Gastroesophageal sphincter (tissue), 4 donors: ENCODE measurements at regions not wholly inside any gene's neighbourhood (a gene's known extent, or its start where the extent isn't known, plus 50 kb on each side); places are given as distances from the start of the nearest gene placed in this dataset.

ENCODE experiments used
- ATAC-seq: fragments of 150-250 bp; one replicate; pipeline ENCODE4 v1.9.1; 2016; ENCODE audit warnings: mild to moderate bottlenecking, moderate library complexity
- H3K27ac ChIP-seq, 4 donors: fragments of 200-600 bp; sonication (generic) in 3 of 4; 1 replicate in 3 of 4; 2 replicates in 1 of 4; pipeline ENCODE4 v1.5.1; 2016 to 2019
- H3K27me3 ChIP-seq: fragments of 200-600 bp; sonication (generic); one replicate; pipeline ENCODE4 v1.5.1; 2019
- H3K36me3 ChIP-seq, 2 donors: fragments of 200-600 bp; sonication (generic); one replicate each; pipeline ENCODE4 v1.5.1; 2019; ENCODE audit warnings: control low read depth in 1 of 2
- H3K4me1 ChIP-seq, 3 donors: fragments of 200-600 bp; sonication (generic); 1 replicate in 2 of 3; 2 replicates in 1 of 3; pipeline ENCODE4 v1.5.1; 2016 to 2019; ENCODE audit warnings: control low read depth in 2 of 3
- H3K4me3 ChIP-seq, 2 donors: fragments of 200-600 bp; sonication (generic); one replicate each; pipeline ENCODE4 v1.5.1; 2019; ENCODE audit warnings: mild to moderate bottlenecking in 1 of 2, moderate library complexity in 1 of 2
- H3K9me3 ChIP-seq, 3 donors: fragments of 200-600 bp; sonication (generic); one replicate each; pipeline ENCODE4 v1.5.1; 2017 to 2019; ENCODE audit warnings: control low read depth in 2 of 3
- EP300 ChIP-seq: sonication (generic); formaldehyde crosslinking; IDR thresholded peaks from one replicate; pipeline ENCODE4 v1.6.1; 2017; ENCODE audit warnings: antibody characterized with exemption, mild to moderate bottlenecking
- POLR2A ChIP-seq, 2 donors: fragments of 450-650 bp; IDR thresholded peaks; one replicate each; pipeline ENCODE4 v1.6.1; 2017; ENCODE audit warnings: antibody characterized with exemption in 2 of 2, mild to moderate bottlenecking in 2 of 2, moderate library complexity in 1 of 2
- POLR2AphosphoS5 ChIP-seq: sonication (generic); formaldehyde crosslinking; IDR thresholded peaks from one replicate; pipeline ENCODE4 v1.6.1; 2017; ENCODE audit warnings: antibody characterized with exemption
- WGBS, 2 donors: methylation state at CpG; one replicate each; pipeline ENCODE4 v1.1.5; 2018; ENCODE audit warnings: low coverage in 1 of 2; 5-methylcytosine and 5-hydroxymethylcytosine counted together
- TF ChIP-seq, protein P1 (sequence below), 4 experiments: fragments of 200-600 bp in 2 of 4; fragments of 450-650 bp in 2 of 4; sonication (generic) in 1 of 4; IDR thresholded peaks; one replicate each; pipeline ENCODE4 v1.5.1; 2017 to 2019; ENCODE audit warnings: antibody characterized with exemption in 4 of 4, mild to moderate bottlenecking in 2 of 4, moderate library complexity in 2 of 4

DNA sequence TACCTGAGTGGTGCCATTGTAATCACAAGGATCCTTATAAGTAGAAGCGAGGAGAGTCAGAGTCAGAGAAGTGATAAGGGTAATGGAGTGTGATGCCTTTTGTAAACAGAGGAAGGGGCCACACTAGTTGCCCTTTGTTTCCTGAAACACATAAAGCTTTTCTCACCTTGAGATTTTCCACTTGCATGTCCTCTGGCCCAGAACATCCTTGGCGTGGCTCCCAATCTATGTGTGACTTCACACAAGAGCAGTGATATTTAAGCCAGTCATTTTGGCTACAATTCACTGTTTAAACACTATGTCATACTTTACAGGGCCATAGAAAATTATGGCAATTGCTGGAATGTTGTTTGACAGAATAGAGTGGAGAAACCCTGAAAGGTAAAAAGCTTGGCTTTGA, 121.2 kb upstream of the BTN3A2 start:
- TF ChIP-seq, protein P1, sequence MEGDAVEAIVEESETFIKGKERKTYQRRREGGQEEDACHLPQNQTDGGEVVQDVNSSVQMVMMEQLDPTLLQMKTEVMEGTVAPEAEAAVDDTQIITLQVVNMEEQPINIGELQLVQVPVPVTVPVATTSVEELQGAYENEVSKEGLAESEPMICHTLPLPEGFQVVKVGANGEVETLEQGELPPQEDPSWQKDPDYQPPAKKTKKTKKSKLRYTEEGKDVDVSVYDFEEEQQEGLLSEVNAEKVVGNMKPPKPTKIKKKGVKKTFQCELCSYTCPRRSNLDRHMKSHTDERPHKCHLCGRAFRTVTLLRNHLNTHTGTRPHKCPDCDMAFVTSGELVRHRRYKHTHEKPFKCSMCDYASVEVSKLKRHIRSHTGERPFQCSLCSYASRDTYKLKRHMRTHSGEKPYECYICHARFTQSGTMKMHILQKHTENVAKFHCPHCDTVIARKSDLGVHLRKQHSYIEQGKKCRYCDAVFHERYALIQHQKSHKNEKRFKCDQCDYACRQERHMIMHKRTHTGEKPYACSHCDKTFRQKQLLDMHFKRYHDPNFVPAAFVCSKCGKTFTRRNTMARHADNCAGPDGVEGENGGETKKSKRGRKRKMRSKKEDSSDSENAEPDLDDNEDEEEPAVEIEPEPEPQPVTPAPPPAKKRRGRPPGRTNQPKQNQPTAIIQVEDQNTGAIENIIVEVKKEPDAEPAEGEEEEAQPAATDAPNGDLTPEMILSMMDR (IDR thresholded peaks at IDR 0.05) = no peak
- TF ChIP-seq POLR2AphosphoS5 (no peak), POLR2A (IDR thresholded peaks at IDR 0.05) (no peak), EP300 (no peak)
- ATAC-seq = no peak
- peaks cover 0 to 9% (median 0%) of the 10 kb centered on the region in 3 donors for H3K9me3 ChIP-seq
- H3K27ac ChIP-seq = no peak overlapping the region
- no peak overlapping the region for H3K4me3 ChIP-seq
- H3K36me3 ChIP-seq = no peaks in the 10 kb centered on the region
- peaks cover 96% of the 10 kb centered on the region for H3K27me3 ChIP-seq
- 80 to 86% methylated on average over 2 of the region's 2 CpGs for WGBS, 2 donors
- H3K4me1 ChIP-seq = no peaks in the 10 kb centered on the region

DNA sequence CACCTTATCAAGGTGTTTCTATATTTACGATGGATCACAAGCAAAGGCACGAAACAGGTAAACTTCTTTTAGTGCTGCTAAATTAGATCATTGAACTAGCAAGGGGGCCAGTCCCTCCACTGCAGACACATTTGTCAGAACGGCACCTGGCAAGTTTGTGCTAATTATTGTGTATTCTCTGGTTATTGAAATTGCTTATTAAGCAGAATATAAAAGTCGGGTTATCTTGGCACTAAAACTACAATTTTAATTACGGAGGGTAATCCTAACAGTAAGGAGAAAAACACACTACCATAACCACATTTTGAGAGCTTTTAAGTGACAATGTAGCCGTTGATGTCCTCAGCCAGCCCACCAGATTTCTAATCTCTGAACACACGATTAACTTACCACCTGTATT, 118.9 kb upstream of the BTN3A2 start:
- no peak overlapping the region for H3K4me3 ChIP-seq
- WGBS, 2 donors = 89% methylated on average over 6 to 7 of the region's 7 CpGs

DNA sequence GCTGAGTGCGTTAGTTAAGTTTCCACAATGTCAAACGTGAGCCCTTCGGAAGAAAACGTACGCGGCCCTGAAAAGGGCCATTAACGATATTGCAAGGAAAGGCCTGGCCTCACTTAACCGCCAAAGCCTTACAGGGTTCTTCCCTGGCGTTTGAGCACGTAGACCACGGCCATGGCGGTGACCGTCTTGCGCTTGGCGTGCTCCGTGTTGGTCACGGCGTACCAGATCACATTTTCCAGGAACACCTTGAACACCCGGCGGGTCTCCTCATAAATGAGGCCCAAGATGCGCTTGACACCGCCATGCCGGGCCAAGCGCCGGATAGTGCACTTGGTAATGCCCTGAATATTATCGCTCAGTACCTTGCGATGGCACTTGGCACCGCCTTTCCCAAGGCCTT, 118.4 kb upstream of the BTN3A2 start:
- Histone ChIP-seq H3K9me3 (peaks cover 0 to 6% (median 0%) of the 10 kb centered on the region in 3 donors), H3K4me3 (no peak overlapping the region), H3K4me1 (peaks cover 0 to 16% (median 0%) of the 10 kb centered on the region in 3 donors), H3K27ac (no peak overlapping the region), H3K36me3 (no peaks in the 10 kb centered on the region), H3K27me3 (peaks cover 96% of the 10 kb centered on the region)
- TF ChIP-seq EP300 = no peak
- TF ChIP-seq, protein P1 (IDR thresholded peaks at IDR 0.05) = no peak
- no peak for TF ChIP-seq POLR2AphosphoS5
- no peak for TF ChIP-seq POLR2A (IDR thresholded peaks at IDR 0.05)
- ATAC-seq = no peak
- 94% methylated on average over 6 to 26 of the region's 28 CpGs for WGBS, 2 donors

More for the DNA sequence above, 118.9 kb upstream of the BTN3A2 start:
- Histone ChIP-seq H3K27me3 (peaks cover 96% of the 10 kb centered on the region), H3K27ac (no peak overlapping the region), H3K36me3 (no peaks in the 10 kb centered on the region), H3K9me3 (peaks cover 0 to 6% (median 0%) of the 10 kb centered on the region in 3 donors), H3K4me1 (peaks cover 0 to 13% (median 0%) of the 10 kb centered on the region in 3 donors)
- ATAC-seq = no peak
- TF ChIP-seq POLR2AphosphoS5 = no peak
- TF ChIP-seq, protein P1 (IDR thresholded peaks at IDR 0.05) = no peak
- no peak for TF ChIP-seq EP300
- no peak for TF ChIP-seq POLR2A (IDR thresholded peaks at IDR 0.05)

DNA sequence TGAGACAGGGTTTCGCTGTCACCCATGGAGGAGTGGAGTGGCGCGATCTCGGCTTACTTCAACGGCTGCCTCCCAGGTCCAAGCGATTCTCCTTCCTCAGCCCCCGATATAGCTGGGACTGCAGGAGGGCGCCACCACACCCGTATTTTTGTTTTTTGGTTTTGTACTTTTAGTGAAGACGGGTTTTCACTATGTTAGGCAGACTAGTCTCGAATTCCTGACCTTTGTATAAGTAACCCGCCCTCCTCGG, 115.4 kb upstream of the BTN3A2 start:
- Histone ChIP-seq H3K27me3 (peaks cover 98% of the 10 kb centered on the region), H3K4me1 (peaks cover 0 to 21% (median 0%) of the 10 kb centered on the region in 3 donors), H3K27ac (peak overlapping the region in 3 of 4 donors; percentile 44 to 70 (median 59)), H3K36me3 (no peaks in the 10 kb centered on the region), H3K4me3 (peak overlapping the region; percentile 31 to 48), H3K9me3 (peaks cover 0 to 6% (median 0%) of the 10 kb centered on the region in 3 donors)
- ATAC-seq = no peak
- 0 to 1% methylated on average over 11 of the region's 13 CpGs for WGBS, 2 donors
- no peak for TF ChIP-seq EP300
- TF ChIP-seq, protein P1 (IDR thresholded peaks at IDR 0.05) = no peak

DNA sequence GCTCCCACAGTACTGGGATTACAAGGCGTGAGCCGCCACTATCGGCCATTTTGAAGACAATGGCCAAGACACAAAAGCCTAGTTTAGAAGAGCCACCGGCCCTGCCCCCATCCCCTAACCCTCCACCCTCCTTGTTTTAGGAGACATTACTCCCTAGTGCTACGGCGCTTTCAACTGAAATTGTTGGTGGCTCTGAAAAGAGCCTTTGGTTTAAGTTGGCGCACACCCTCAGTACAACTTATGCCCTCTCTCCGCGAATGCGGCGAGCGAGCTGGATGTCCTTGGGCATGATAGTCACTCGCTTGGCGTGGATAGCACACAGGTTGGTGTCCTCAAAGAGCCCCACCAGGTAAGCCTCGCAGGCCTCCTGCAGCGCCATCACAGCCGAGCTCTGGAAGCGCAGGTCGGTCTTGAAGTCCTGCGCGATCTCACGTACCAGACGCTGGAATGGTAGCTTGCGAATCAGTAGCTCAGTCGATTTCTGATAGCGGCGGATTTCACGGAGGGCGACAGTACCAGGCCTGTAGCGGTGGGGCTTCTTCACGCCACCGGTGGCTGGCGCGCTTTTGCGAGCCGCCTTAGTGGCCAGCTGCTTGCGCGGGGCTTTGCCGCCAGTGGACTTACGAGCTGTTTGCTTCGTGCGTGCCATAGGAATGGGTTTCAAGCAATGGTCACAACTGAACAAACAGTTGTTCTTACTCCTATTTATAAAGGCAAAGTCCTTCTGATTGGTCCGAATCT, 114.9 kb upstream of the BTN3A2 start:
- Histone ChIP-seq H3K4me3 (peak overlapping the region; percentile 31 to 48), H3K36me3 (no peaks in the 10 kb centered on the region), H3K27me3 (peaks cover 98% of the 10 kb centered on the region), H3K4me1 (peaks cover 0 to 21% (median 0%) of the 10 kb centered on the region in 3 donors), H3K9me3 (peaks cover 0 to 6% (median 0%) of the 10 kb centered on the region in 3 donors), H3K27ac (peak overlapping the region in 3 of 4 donors; percentile 44 to 70 (median 59))
- 0 to 1% methylated on average over 15 of the region's 43 CpGs for WGBS, 2 donors
- ATAC-seq = peak; percentile 50
- no peak for TF ChIP-seq EP300
- TF ChIP-seq POLR2AphosphoS5 = peak; percentile 8
- TF ChIP-seq, protein P1 (IDR thresholded peaks at IDR 0.05) = peak in 2 of 4 experiments; percentile 3 to 16
- TF ChIP-seq POLR2A (IDR thresholded peaks at IDR 0.05) = peak in 1 of 2 donors; percentile 23
